Trophoblast cell (in vitro differentiated cells and primary cell): ENCODE measurements at regions not wholly inside any gene's neighbourhood (a gene's known extent, or its start where the extent isn't known, plus 50 kb on each side); places are given as distances from the start of the nearest gene placed in this dataset.

ENCODE experiments used
- DNase-seq, 2 donors: peaks; one replicate each; pipeline ENCODE4 v3.0.0-alpha.2; 2016
- H2AFZ ChIP-seq: 2 replicates; pipeline ENCODE4 v1.6.1; 2013; ENCODE audit warnings: low read length, moderate library complexity, mild to moderate bottlenecking; ENCODE audit not compliant: insufficient read depth, poor library complexity
- H2AK5ac ChIP-seq: 2 replicates; pipeline ENCODE4 v1.6.1; 2013; ENCODE audit warnings: mild to moderate bottlenecking, low read length
- H2BK120ac ChIP-seq: 2 replicates; pipeline ENCODE4 v1.6.1; 2013; ENCODE audit warnings: low read length, mild to moderate bottlenecking, moderate library complexity; ENCODE audit not compliant: insufficient read depth, poor library complexity
- H2BK12ac ChIP-seq: 2 replicates; pipeline ENCODE4 v1.6.1; 2013; ENCODE audit warnings: mild to moderate bottlenecking, low read length, moderate library complexity
- H2BK5ac ChIP-seq: 2 replicates; pipeline ENCODE4 v1.6.1; 2013; ENCODE audit warnings: low read length, low read depth, moderate library complexity, mild to moderate bottlenecking; ENCODE audit not compliant: poor library complexity
- H3K14ac ChIP-seq: 2 replicates; pipeline ENCODE4 v1.6.1; 2013; ENCODE audit warnings: mild to moderate bottlenecking, low read length
- H3K18ac ChIP-seq: 2 replicates; pipeline ENCODE4 v1.6.1; 2013; ENCODE audit warnings: mild to moderate bottlenecking, low read length
- H3K23ac ChIP-seq: 2 replicates; pipeline ENCODE4 v1.6.1; 2013; ENCODE audit warnings: low read length
- H3K27ac ChIP-seq: 2 replicates; pipeline ENCODE4 v1.5.1; 2013; ENCODE audit warnings: low read depth, mild to moderate bottlenecking, inconsistent platforms, low read length, moderate library complexity
- H3K27me3 ChIP-seq: 2 replicates; pipeline ENCODE4 v1.6.1; 2013; ENCODE audit warnings: inconsistent platforms, mild to moderate bottlenecking, low read length, moderate library complexity; ENCODE audit not compliant: insufficient read depth
- H3K36me3 ChIP-seq, 2 experiments: 1 replicate in 1 of 2; 2 replicates in 1 of 2; pipeline ENCODE4 v1.6.1; 2013; ENCODE audit warnings: low read length in 2 of 2, mild to moderate bottlenecking in 2 of 2, moderate library complexity in 1 of 2; ENCODE audit not compliant: insufficient read depth in 2 of 2, control insufficient read depth in 1 of 2
- H3K4ac ChIP-seq: 2 replicates; pipeline ENCODE4 v1.6.1; 2013; ENCODE audit warnings: low read depth, mild to moderate bottlenecking, low read length, moderate library complexity
- H3K4me1 ChIP-seq, 2 experiments: 1 replicate in 1 of 2; 2 replicates in 1 of 2; pipeline ENCODE4 v1.6.1; 2013; ENCODE audit warnings: low read length in 2 of 2, mild to moderate bottlenecking in 2 of 2, moderate library complexity in 1 of 2; ENCODE audit not compliant: insufficient read depth in 2 of 2, control insufficient read depth in 1 of 2
- H3K4me2 ChIP-seq: 2 replicates; pipeline ENCODE4 v1.6.1; 2013; ENCODE audit warnings: inconsistent platforms, mild to moderate bottlenecking, low read length, moderate library complexity
- H3K4me3 ChIP-seq: 2 replicates; pipeline ENCODE4 v1.5.1; 2013; ENCODE audit warnings: mild to moderate bottlenecking, low read depth, low read length, inconsistent platforms
- H3K79me1 ChIP-seq: one replicate; pipeline ENCODE4 v1.6.1; 2013; ENCODE audit warnings: low read length
- H3K79me2 ChIP-seq: 2 replicates; pipeline ENCODE4 v1.6.1; 2013; ENCODE audit warnings: low read length, mild to moderate bottlenecking; ENCODE audit not compliant: control insufficient read depth, insufficient read depth, poor library complexity
- H3K9ac ChIP-seq: 2 replicates; pipeline ENCODE4 v1.6.1; 2013; ENCODE audit warnings: mild to moderate bottlenecking, low read length
- H3K9me3 ChIP-seq: 2 replicates; pipeline ENCODE4 v1.6.1; 2013; ENCODE audit warnings: low read depth, mild to moderate bottlenecking, control low read depth, inconsistent platforms, low read length; ENCODE audit not compliant: insufficient read depth
- H4K12ac ChIP-seq: 2 replicates; pipeline ENCODE4 v1.6.1; 2013; ENCODE audit warnings: low read depth, mild to moderate bottlenecking, low read length, moderate library complexity
- H4K8ac ChIP-seq: 2 replicates; pipeline ENCODE4 v1.6.1; 2013; ENCODE audit warnings: low read depth, mild to moderate bottlenecking, low read length, moderate library complexity
- H4K91ac ChIP-seq: one replicate; pipeline ENCODE4 v1.6.1; 2013; ENCODE audit warnings: low read depth, mild to moderate bottlenecking, low read length, moderate library complexity
- WGBS: extraction: QIAGEN DNeasy Blood & Tissue Kit; methylation state at CpG from one replicate; pipeline ENCODE4 v1.1.7; 2013; ENCODE audit warnings: missing lambda C conversion rate; ENCODE audit not compliant: insufficient read length, insufficient coverage; ENCODE audit errors: extremely low coverage; 5-methylcytosine and 5-hydroxymethylcytosine counted together

DNA sequence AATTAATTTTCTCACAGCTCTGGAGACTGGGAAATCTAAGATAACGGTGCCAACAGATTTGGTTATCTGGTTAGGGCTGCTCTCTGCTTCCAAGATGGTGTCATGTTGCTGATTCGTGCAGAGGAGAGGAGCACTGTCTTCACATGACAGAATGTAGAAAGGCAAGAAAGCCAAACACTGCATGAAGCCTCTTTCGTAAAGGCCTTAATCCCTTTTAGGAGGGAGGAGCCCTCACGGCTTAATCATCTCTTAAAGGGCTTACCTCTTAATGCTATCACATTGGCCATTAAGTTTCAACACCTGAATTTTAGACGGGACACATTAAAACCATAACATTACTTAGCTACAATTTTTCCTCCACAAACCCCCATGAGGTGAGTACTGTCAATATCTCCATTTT is 174.1 kb downstream of the COX18 start:
- Histone ChIP-seq H4K8ac (peak overlapping the region; percentile 43), H3K23ac (no peak overlapping the region), H3K9me3 (peaks cover 1% of the 10 kb centered on the region), H3K9ac (no peak overlapping the region), H3K4ac (peak overlapping the region; percentile 47), H3K18ac (no peak overlapping the region), H3K36me3 (no peaks in the 10 kb centered on the region), H3K27me3 (no peaks in the 10 kb centered on the region), H2BK120ac (peak overlapping the region; percentile 68), H3K27ac (no peak overlapping the region), H2BK5ac (peak overlapping the region; percentile 57), H2AFZ (peak overlapping the region; percentile 66), H2BK12ac (peak overlapping the region; percentile 94), H3K4me2 (no peak overlapping the region), H3K4me3 (no peak overlapping the region), H4K12ac (no peak overlapping the region), H3K79me1 (peaks cover 10% of the 10 kb centered on the region), H3K14ac (peak overlapping the region; percentile 64), H3K79me2 (no peaks in the 10 kb centered on the region), H3K4me1 (peaks cover 0 to 8% of the 10 kb centered on the region in 2 experiments), H2AK5ac (no peak overlapping the region), H4K91ac (no peak overlapping the region)
- WGBS, result no CpG with 5 or more reads among the region's 5 CpGs
- DNase-seq, result no peak

DNA sequence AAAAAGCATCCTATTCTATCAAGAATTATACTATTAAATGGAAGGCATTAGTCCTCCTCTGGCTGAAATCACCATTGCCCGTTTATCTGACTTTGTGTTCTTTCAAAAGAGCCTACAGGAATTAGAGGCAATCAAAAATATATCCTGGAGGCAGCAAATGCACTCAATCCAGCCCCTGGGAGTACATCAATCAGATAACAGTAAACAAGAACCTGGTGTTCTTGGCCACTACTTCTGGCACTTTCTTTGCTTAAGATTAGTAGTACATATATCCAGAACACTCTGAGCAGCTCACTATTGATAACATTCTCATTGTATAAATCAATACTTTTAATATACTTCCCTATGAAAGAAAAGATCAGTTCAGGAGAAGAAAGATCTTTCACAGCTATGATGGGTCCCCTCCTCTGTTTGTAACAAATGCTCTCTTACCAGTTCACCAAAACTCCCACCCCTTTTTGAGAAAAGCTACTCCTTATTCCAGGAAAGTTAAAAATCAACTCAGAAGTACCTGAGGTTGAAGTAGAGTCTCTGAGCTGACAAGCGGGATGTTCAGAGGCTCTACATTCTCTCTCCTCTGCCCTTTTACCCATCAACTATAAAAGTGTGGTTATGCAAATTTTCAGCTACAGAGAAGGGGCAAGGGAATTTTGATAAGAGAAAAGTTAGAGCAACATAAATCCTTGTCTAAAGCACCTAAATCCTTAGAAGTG is 176.0 kb downstream of the COX18 start:
- Histone ChIP-seq H3K23ac (no peak overlapping the region), H3K18ac (no peak overlapping the region), H3K14ac (no peak overlapping the region), H3K36me3 (no peaks in the 10 kb centered on the region), H3K79me2 (no peaks in the 10 kb centered on the region), H2BK5ac (no peak overlapping the region), H3K9ac (no peak overlapping the region), H4K12ac (no peak overlapping the region), H2BK120ac (no peak overlapping the region), H3K4me1 (peaks cover 0 to 3% of the 10 kb centered on the region in 2 experiments), H3K9me3 (peaks cover 1% of the 10 kb centered on the region), H3K4me3 (no peak overlapping the region), H4K8ac (no peak overlapping the region), H4K91ac (no peak overlapping the region), H2BK12ac (no peak overlapping the region), H2AK5ac (no peak overlapping the region), H3K4ac (no peak overlapping the region), H3K27me3 (no peaks in the 10 kb centered on the region), H3K27ac (no peak overlapping the region), H3K79me1 (peaks cover 10% of the 10 kb centered on the region), H2AFZ (no peak overlapping the region), H3K4me2 (no peak overlapping the region)
- no CpG with 5 or more reads among the region's 2 CpGs for WGBS
- no peak for DNase-seq

DNA sequence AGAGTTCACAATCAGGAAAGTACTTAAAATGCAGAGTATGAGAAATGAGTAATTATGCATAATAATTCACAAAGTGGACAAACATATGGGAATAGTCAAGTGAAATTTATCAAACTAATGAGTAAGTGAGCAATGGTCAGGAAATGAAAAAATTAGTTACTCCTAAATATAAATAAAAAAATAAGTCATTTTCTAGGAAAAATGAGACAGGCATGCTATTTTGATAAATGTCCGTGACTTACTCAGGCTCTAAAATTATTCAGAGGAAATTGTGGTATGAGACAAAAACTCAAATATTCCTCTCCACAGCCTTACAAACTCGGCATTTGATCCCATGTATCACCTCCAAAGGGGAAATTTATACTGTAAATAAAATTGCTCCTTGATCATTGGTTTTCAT is 181.2 kb downstream of the COX18 start:
- H3K23ac ChIP-seq, result no peak overlapping the region
- no CpG with 5 or more reads among the region's 2 CpGs for whole genome bisulfite sequencing
- H3K4me3 ChIP-seq, result no peak overlapping the region

DNA sequence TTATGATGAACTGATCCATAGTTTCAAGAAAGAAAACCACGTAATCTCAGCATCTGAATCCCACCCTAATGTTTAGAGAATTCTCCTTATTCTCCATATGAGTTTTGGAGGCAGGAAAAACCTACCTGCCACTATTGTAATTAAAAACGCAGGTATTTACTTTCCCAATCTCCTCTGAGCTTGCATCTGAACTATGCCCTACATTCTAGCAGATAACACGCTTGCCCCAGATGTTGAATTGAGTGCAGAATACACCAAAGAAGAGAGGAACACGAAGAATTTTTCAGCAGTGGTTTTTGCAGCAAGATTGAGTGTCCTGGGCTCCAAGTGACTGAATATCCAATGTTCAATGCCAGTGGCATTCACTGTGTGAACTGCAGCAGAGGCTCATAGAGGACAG is 182.4 kb downstream of the COX18 start:
- Histone ChIP-seq H2AFZ (no peak overlapping the region), H3K36me3 (peaks cover 0 to 3% of the 10 kb centered on the region in 2 experiments), H3K27me3 (no peaks in the 10 kb centered on the region), H2AK5ac (no peak overlapping the region), H2BK120ac (no peak overlapping the region), H3K18ac (no peak overlapping the region), H4K12ac (no peak overlapping the region), H2BK5ac (no peak overlapping the region), H2BK12ac (no peak overlapping the region), H3K4me1 (peaks cover 0 to 3% of the 10 kb centered on the region in 2 experiments), H4K8ac (no peak overlapping the region), H3K9me3 (no peaks in the 10 kb centered on the region), H3K79me2 (no peaks in the 10 kb centered on the region), H3K14ac (no peak overlapping the region), H3K23ac (no peak overlapping the region), H4K91ac (no peak overlapping the region), H3K27ac (no peak overlapping the region), H3K4me3 (no peak overlapping the region), H3K4ac (no peak overlapping the region), H3K9ac (no peak overlapping the region), H3K4me2 (no peak overlapping the region), H3K79me1 (no peaks in the 10 kb centered on the region)
- WGBS, result no CpG with 5 or more reads among the region's 4 CpGs
- peak in 1 of 2 donors; percentile 56 for DNase-seq

More for the DNA sequence above, 181.2 kb downstream of the COX18 start:
- no peaks in the 10 kb centered on the region for H3K27me3 ChIP-seq
- H3K14ac ChIP-seq, result no peak overlapping the region
- H3K79me2 ChIP-seq, result no peaks in the 10 kb centered on the region
- H4K8ac ChIP-seq, result no peak overlapping the region
- no peak overlapping the region for H2BK12ac ChIP-seq
- H2BK5ac ChIP-seq, result no peak overlapping the region
- no peak overlapping the region for H4K12ac ChIP-seq
- peaks cover 0 to 3% of the 10 kb centered on the region in 2 experiments for H3K4me1 ChIP-seq
- H2AK5ac ChIP-seq, result no peak overlapping the region
- no peak overlapping the region for H2AFZ ChIP-seq
- no peaks in the 10 kb centered on the region for H3K79me1 ChIP-seq
- no peaks in the 10 kb centered on the region for H3K9me3 ChIP-seq
- no peak overlapping the region for H3K4me2 ChIP-seq
- no peak overlapping the region for H3K9ac ChIP-seq
- H2BK120ac ChIP-seq, result no peak overlapping the region
- H3K4ac ChIP-seq, result no peak overlapping the region
- H3K36me3 ChIP-seq, result peaks cover 0 to 3% of the 10 kb centered on the region in 2 experiments
- DNase-seq, result no peak
- no peak overlapping the region for H3K27ac ChIP-seq
- H3K18ac ChIP-seq, result no peak overlapping the region
- H4K91ac ChIP-seq, result no peak overlapping the region
